Esophagus muscularis mucosa (tissue), 3 donors: ENCODE measurements at regions not wholly inside any gene's neighbourhood (a gene's known extent, or its start where the extent isn't known, plus 50 kb on each side); places are given as distances from the start of the nearest gene placed in this dataset.

ENCODE experiments used
- POLR2A ChIP-seq: fragments of 450-650 bp; IDR thresholded peaks from one replicate; pipeline ENCODE4 v1.6.1; 2017; ENCODE audit warnings: antibody characterized with exemption, moderate library complexity, mild to moderate bottlenecking, low read depth
- TF ChIP-seq, protein P1 (sequence below), 3 experiments: fragments of 200-600 bp in 2 of 3; fragments of 450-650 bp in 1 of 3; sonication (generic) in 2 of 3; IDR thresholded peaks; one replicate each; pipeline ENCODE4 v1.5.1; 2017 to 2019; ENCODE audit warnings: antibody characterized with exemption in 3 of 3, mild to moderate bottlenecking in 2 of 3, moderate library complexity in 1 of 3

DNA sequence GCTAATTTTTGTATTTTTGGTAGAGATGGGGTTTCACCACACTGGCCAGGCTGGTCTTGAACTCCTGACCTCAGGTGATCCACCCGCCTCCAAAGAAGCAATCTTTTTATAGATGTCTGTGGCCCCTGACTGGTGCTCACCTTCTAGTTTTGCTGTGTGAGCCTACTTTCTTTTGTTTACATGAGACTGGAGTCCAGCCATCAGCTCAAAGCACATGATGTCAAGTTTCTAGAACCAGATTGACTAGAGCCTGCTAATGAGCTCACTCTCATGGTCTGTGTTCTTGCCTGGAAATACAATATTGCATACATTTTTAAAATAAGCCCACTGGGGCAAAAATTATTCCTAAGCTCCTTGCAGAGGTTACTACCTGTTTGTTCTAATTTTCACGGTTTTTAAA is 102.9 kb upstream of the PIK3R1 start:
- TF ChIP-seq, protein P1, sequence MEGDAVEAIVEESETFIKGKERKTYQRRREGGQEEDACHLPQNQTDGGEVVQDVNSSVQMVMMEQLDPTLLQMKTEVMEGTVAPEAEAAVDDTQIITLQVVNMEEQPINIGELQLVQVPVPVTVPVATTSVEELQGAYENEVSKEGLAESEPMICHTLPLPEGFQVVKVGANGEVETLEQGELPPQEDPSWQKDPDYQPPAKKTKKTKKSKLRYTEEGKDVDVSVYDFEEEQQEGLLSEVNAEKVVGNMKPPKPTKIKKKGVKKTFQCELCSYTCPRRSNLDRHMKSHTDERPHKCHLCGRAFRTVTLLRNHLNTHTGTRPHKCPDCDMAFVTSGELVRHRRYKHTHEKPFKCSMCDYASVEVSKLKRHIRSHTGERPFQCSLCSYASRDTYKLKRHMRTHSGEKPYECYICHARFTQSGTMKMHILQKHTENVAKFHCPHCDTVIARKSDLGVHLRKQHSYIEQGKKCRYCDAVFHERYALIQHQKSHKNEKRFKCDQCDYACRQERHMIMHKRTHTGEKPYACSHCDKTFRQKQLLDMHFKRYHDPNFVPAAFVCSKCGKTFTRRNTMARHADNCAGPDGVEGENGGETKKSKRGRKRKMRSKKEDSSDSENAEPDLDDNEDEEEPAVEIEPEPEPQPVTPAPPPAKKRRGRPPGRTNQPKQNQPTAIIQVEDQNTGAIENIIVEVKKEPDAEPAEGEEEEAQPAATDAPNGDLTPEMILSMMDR (IDR thresholded peaks at IDR 0.05): no peak
- no peak for TF ChIP-seq POLR2A
